ENCODE measurements at regions not wholly inside any gene's neighbourhood (a gene's known extent, or its start where the extent isn't known, plus 50 kb on each side); places are given as distances from the start of the nearest gene placed in this dataset.

GRCh38 chr12:114483996-114484395 lies 78.1 kb upstream of the TBX5 start:
- Histone ChIP-seq H2BK5ac (ENCODE audit: low read length) (no peak overlapping the region), H3K79me1 (ENCODE audit: low read length) (no peaks in the 10 kb centered on the region), H3K27ac (ENCODE audit: low read depth, low read length) (no peak overlapping the region), H3K18ac (ENCODE audit: low read length) (no peak overlapping the region), H3K4me1 (ENCODE audit: control insufficient read depth, low read depth, low read length) (no peaks in the 10 kb centered on the region), H3K79me2 (ENCODE audit: control insufficient read depth, insufficient read depth, low read length) (no peaks in the 10 kb centered on the region), H3K4ac (ENCODE audit: low read depth, low read length) (no peak overlapping the region), H3K56ac (ENCODE audit: low read length) (no peak overlapping the region), H2BK15ac (replicated peaks; ENCODE audit: low read depth) (no peak overlapping the region), H3K4me3 (ENCODE audit: low read length) (no peak overlapping the region), H3K9ac (ENCODE audit: low read length) (no peak overlapping the region), H3K23ac (ENCODE audit: low read length) (no peak overlapping the region), H2BK120ac (ENCODE audit: low read depth, low read length) (no peak overlapping the region), H4K8ac (ENCODE audit: low read depth, low read length) (no peak overlapping the region), H2AK5ac (ENCODE audit: low read length) (no peak overlapping the region), H3K4me2 (ENCODE audit: low read length) (no peak overlapping the region), H3K27me3 (ENCODE audit: insufficient read depth, low read length, poor library complexity) (peaks cover 36% of the 10 kb centered on the region), H3K36me3 (ENCODE audit: control insufficient read depth, insufficient read depth, low read length) (no peaks in the 10 kb centered on the region), H4K5ac (ENCODE audit: low read length) (no peak overlapping the region)
- no CpG with 5 or more reads among the region's 3 CpGs for WGBS (ENCODE audit: extremely low coverage, insufficient coverage, low lambda C conversion rate)
- no peak for DNase-seq

- H2BK5ac ChIP-seq (ENCODE audit: low read length) = no peak overlapping the region
- H3K27me3 ChIP-seq (ENCODE audit: insufficient read depth, low read length, poor library complexity) = peaks cover 49% of the 10 kb centered on the region
- H2AK5ac ChIP-seq (ENCODE audit: low read length) = no peak overlapping the region
- no peaks in the 10 kb centered on the region for H3K79me2 ChIP-seq (ENCODE audit: control insufficient read depth, insufficient read depth, low read length)
- H4K5ac ChIP-seq (ENCODE audit: low read length) = no peak overlapping the region
- no peaks in the 10 kb centered on the region for H3K4me1 ChIP-seq (ENCODE audit: control insufficient read depth, low read depth, low read length)
- H2BK15ac ChIP-seq (replicated peaks; ENCODE audit: low read depth) = no peak overlapping the region
- H3K18ac ChIP-seq (ENCODE audit: low read length) = no peak overlapping the region
- H3K27ac ChIP-seq (ENCODE audit: low read depth, low read length) = no peak overlapping the region
- H3K4me3 ChIP-seq (ENCODE audit: low read length) = no peak overlapping the region
- H3K36me3 ChIP-seq (ENCODE audit: control insufficient read depth, insufficient read depth, low read length) = no peaks in the 10 kb centered on the region
- no peak overlapping the region for H3K56ac ChIP-seq (ENCODE audit: low read length)
- H4K8ac ChIP-seq (ENCODE audit: low read depth, low read length) = no peak overlapping the region
- no peaks in the 10 kb centered on the region for H3K79me1 ChIP-seq (ENCODE audit: low read length)
- no peak overlapping the region for H3K23ac ChIP-seq (ENCODE audit: low read length)
- no peak overlapping the region for H3K4ac ChIP-seq (ENCODE audit: low read depth, low read length)
- no peak overlapping the region for H2BK120ac ChIP-seq (ENCODE audit: low read depth, low read length)
- H3K4me2 ChIP-seq (ENCODE audit: low read length) = no peak overlapping the region
- H3K9ac ChIP-seq (ENCODE audit: low read length) = no peak overlapping the region
- DNase-seq = no peak
- WGBS (ENCODE audit: extremely low coverage, insufficient coverage, low lambda C conversion rate) = no CpG with 5 or more reads among the region's 6 CpGs
Measured at GRCh38 chr12:114481200-114481535, 75.2 kb upstream of the TBX5 start.

GRCh38 chr12:114480337-114481199 lies 74.6 kb upstream of the TBX5 start:
- H3K27ac ChIP-seq (ENCODE audit: low read depth, low read length) = no peak overlapping the region
- H3K4me3 ChIP-seq (ENCODE audit: low read length) = no peak overlapping the region
- no peak overlapping the region for H3K23ac ChIP-seq (ENCODE audit: low read length)
- DNase-seq = peak; percentile 35
- no peak overlapping the region for H2AK5ac ChIP-seq (ENCODE audit: low read length)
- H3K79me2 ChIP-seq (ENCODE audit: control insufficient read depth, insufficient read depth, low read length) = no peaks in the 10 kb centered on the region
- no peaks in the 10 kb centered on the region for H3K4me1 ChIP-seq (ENCODE audit: control insufficient read depth, low read depth, low read length)
- no peak overlapping the region for H2BK120ac ChIP-seq (ENCODE audit: low read depth, low read length)
- H3K56ac ChIP-seq (ENCODE audit: low read length) = no peak overlapping the region
- H2BK5ac ChIP-seq (ENCODE audit: low read length) = no peak overlapping the region
- H4K8ac ChIP-seq (ENCODE audit: low read depth, low read length) = no peak overlapping the region
- H3K9ac ChIP-seq (ENCODE audit: low read length) = no peak overlapping the region
- H3K36me3 ChIP-seq (ENCODE audit: control insufficient read depth, insufficient read depth, low read length) = no peaks in the 10 kb centered on the region
- H3K18ac ChIP-seq (ENCODE audit: low read length) = no peak overlapping the region
- H3K4me2 ChIP-seq (ENCODE audit: low read length) = peak overlapping the region; percentile 18
- no CpG with 5 or more reads among the region's 34 CpGs for WGBS (ENCODE audit: extremely low coverage, insufficient coverage, low lambda C conversion rate)
- H4K5ac ChIP-seq (ENCODE audit: low read length) = no peak overlapping the region
- H3K79me1 ChIP-seq (ENCODE audit: low read length) = no peaks in the 10 kb centered on the region
- no peak overlapping the region for H3K4ac ChIP-seq (ENCODE audit: low read depth, low read length)
- H2BK15ac ChIP-seq (replicated peaks; ENCODE audit: low read depth) = no peak overlapping the region
- H3K27me3 ChIP-seq (ENCODE audit: insufficient read depth, low read length, poor library complexity) = peaks cover 49% of the 10 kb centered on the region

GRCh38 chr12:114479831-114480230 lies 73.9 kb upstream of the TBX5 start:
- H4K5ac ChIP-seq (ENCODE audit: low read length) = no peak overlapping the region
- no peak overlapping the region for H3K4ac ChIP-seq (ENCODE audit: low read depth, low read length)
- H2BK5ac ChIP-seq (ENCODE audit: low read length) = no peak overlapping the region
- H3K4me1 ChIP-seq (ENCODE audit: control insufficient read depth, low read depth, low read length) = no peaks in the 10 kb centered on the region
- no peak overlapping the region for H2AK5ac ChIP-seq (ENCODE audit: low read length)
- no peak overlapping the region for H2BK15ac ChIP-seq (replicated peaks; ENCODE audit: low read depth)
- H3K9ac ChIP-seq (ENCODE audit: low read length) = no peak overlapping the region
- H3K27ac ChIP-seq (ENCODE audit: low read depth, low read length) = no peak overlapping the region
- no peak overlapping the region for H3K23ac ChIP-seq (ENCODE audit: low read length)
- H3K36me3 ChIP-seq (ENCODE audit: control insufficient read depth, insufficient read depth, low read length) = no peaks in the 10 kb centered on the region
- no peaks in the 10 kb centered on the region for H3K79me2 ChIP-seq (ENCODE audit: control insufficient read depth, insufficient read depth, low read length)
- H2BK120ac ChIP-seq (ENCODE audit: low read depth, low read length) = no peak overlapping the region
- H4K8ac ChIP-seq (ENCODE audit: low read depth, low read length) = no peak overlapping the region
- H3K4me3 ChIP-seq (ENCODE audit: low read length) = peak overlapping the region; percentile 37
- peak; percentile 21 for DNase-seq
- H3K4me2 ChIP-seq (ENCODE audit: low read length) = peak overlapping the region; percentile 73
- H3K18ac ChIP-seq (ENCODE audit: low read length) = no peak overlapping the region
- WGBS (ENCODE audit: extremely low coverage, insufficient coverage, low lambda C conversion rate) = no CpG with 5 or more reads among the region's 22 CpGs
- peaks cover 49% of the 10 kb centered on the region for H3K27me3 ChIP-seq (ENCODE audit: insufficient read depth, low read length, poor library complexity)
- H3K56ac ChIP-seq (ENCODE audit: low read length) = no peak overlapping the region
- no peaks in the 10 kb centered on the region for H3K79me1 ChIP-seq (ENCODE audit: low read length)

GRCh38 chr12:114478865-114479264 lies 72.9 kb upstream of the TBX5 start:
- no peak overlapping the region for H3K56ac ChIP-seq (ENCODE audit: low read length)
- no peaks in the 10 kb centered on the region for H3K79me2 ChIP-seq (ENCODE audit: control insufficient read depth, insufficient read depth, low read length)
- no peaks in the 10 kb centered on the region for H3K79me1 ChIP-seq (ENCODE audit: low read length)
- H3K27ac ChIP-seq (ENCODE audit: low read depth, low read length) = no peak overlapping the region
- peaks cover 49% of the 10 kb centered on the region for H3K27me3 ChIP-seq (ENCODE audit: insufficient read depth, low read length, poor library complexity)
- no peak for DNase-seq
- no peak overlapping the region for H4K8ac ChIP-seq (ENCODE audit: low read depth, low read length)
- no peak overlapping the region for H3K9ac ChIP-seq (ENCODE audit: low read length)
- H2AK5ac ChIP-seq (ENCODE audit: low read length) = no peak overlapping the region
- H3K4ac ChIP-seq (ENCODE audit: low read depth, low read length) = no peak overlapping the region
- H3K4me3 ChIP-seq (ENCODE audit: low read length) = no peak overlapping the region
- no peaks in the 10 kb centered on the region for H3K4me1 ChIP-seq (ENCODE audit: control insufficient read depth, low read depth, low read length)
- no peaks in the 10 kb centered on the region for H3K36me3 ChIP-seq (ENCODE audit: control insufficient read depth, insufficient read depth, low read length)
- no peak overlapping the region for H4K5ac ChIP-seq (ENCODE audit: low read length)
- WGBS (ENCODE audit: extremely low coverage, insufficient coverage, low lambda C conversion rate) = no CpG with 5 or more reads among the region's 5 CpGs
- no peak overlapping the region for H3K23ac ChIP-seq (ENCODE audit: low read length)
- H3K4me2 ChIP-seq (ENCODE audit: low read length) = no peak overlapping the region
- no peak overlapping the region for H3K18ac ChIP-seq (ENCODE audit: low read length)
- no peak overlapping the region for H2BK120ac ChIP-seq (ENCODE audit: low read depth, low read length)
- H2BK15ac ChIP-seq (replicated peaks; ENCODE audit: low read depth) = no peak overlapping the region
- H2BK5ac ChIP-seq (ENCODE audit: low read length) = no peak overlapping the region

GRCh38 chr12:114477989-114478395 lies 72.0 kb upstream of the TBX5 start:
- no peak overlapping the region for H3K4me3 ChIP-seq (ENCODE audit: low read length)
- no peak overlapping the region for H2BK120ac ChIP-seq (ENCODE audit: low read depth, low read length)
- no peak overlapping the region for H3K23ac ChIP-seq (ENCODE audit: low read length)
- H2BK5ac ChIP-seq (ENCODE audit: low read length) = no peak overlapping the region
- DNase-seq = no peak
- no peaks in the 10 kb centered on the region for H3K4me1 ChIP-seq (ENCODE audit: control insufficient read depth, low read depth, low read length)
- no peak overlapping the region for H4K8ac ChIP-seq (ENCODE audit: low read depth, low read length)
- H2BK15ac ChIP-seq (replicated peaks; ENCODE audit: low read depth) = no peak overlapping the region
- H3K79me1 ChIP-seq (ENCODE audit: low read length) = no peaks in the 10 kb centered on the region
- no peaks in the 10 kb centered on the region for H3K36me3 ChIP-seq (ENCODE audit: control insufficient read depth, insufficient read depth, low read length)
- H3K4ac ChIP-seq (ENCODE audit: low read depth, low read length) = no peak overlapping the region
- H3K27me3 ChIP-seq (ENCODE audit: insufficient read depth, low read length, poor library complexity) = peaks cover 49% of the 10 kb centered on the region
- no peak overlapping the region for H2AK5ac ChIP-seq (ENCODE audit: low read length)
- no CpG with 5 or more reads among the region's 5 CpGs for WGBS (ENCODE audit: extremely low coverage, insufficient coverage, low lambda C conversion rate)
- H3K79me2 ChIP-seq (ENCODE audit: control insufficient read depth, insufficient read depth, low read length) = no peaks in the 10 kb centered on the region
- H3K18ac ChIP-seq (ENCODE audit: low read length) = no peak overlapping the region
- H3K9ac ChIP-seq (ENCODE audit: low read length) = no peak overlapping the region
- no peak overlapping the region for H3K56ac ChIP-seq (ENCODE audit: low read length)
- H4K5ac ChIP-seq (ENCODE audit: low read length) = no peak overlapping the region
- no peak overlapping the region for H3K4me2 ChIP-seq (ENCODE audit: low read length)
- H3K27ac ChIP-seq (ENCODE audit: low read depth, low read length) = no peak overlapping the region

Measured in mesendoderm (in vitro differentiated cells).